CD4-positive, alpha-beta T cell (primary cell): ENCODE measurements at regions not wholly inside any gene's neighbourhood (a gene's known extent, or its start where the extent isn't known, plus 50 kb on each side); places are given as distances from the start of the nearest gene placed in this dataset.

ENCODE experiments used
- ATAC-seq: fragments of 200-7000 bp; cut with Tn5 transposase; one replicate; pipeline ENCODE4 v1.10.0; 2022; ENCODE audit warnings: mild to moderate bottlenecking; ENCODE audit not compliant: poor library complexity
- CTCF ChIA-PET: fragments of 350-600 bp; sonication (Branson Sonifier 250); formaldehyde crosslinking; loops from one replicate; lab custom pipeline; 2021; ENCODE audit warnings: antibody characterized with exemption, inconsistent platforms; lab: Charles Lee
- POLR2A ChIA-PET: fragments of 350-600 bp; sonication (Branson Sonifier 250); formaldehyde crosslinking; loops from one replicate; lab custom pipeline; 2021; ENCODE audit warnings: antibody characterized with exemption, inconsistent platforms; lab: Charles Lee
- DNase-seq, 14 experiments: peaks; one replicate each; pipeline ENCODE4 v3.0.0-alpha.2; 2013 to 2020; ENCODE audit warnings: mixed read lengths in 2 of 14
- H3K27ac ChIP-seq, 2 donors: one replicate each; pipeline versions ENCODE4 v1.5.1 to v1.7.0; 2013; ENCODE audit warnings: low read length in 2 of 2, low read depth in 1 of 2, mild to moderate bottlenecking in 1 of 2
- H3K27me3 ChIP-seq, 2 experiments: 1 replicate in 1 of 2; 2 replicates in 1 of 2; pipeline versions ENCODE4 v1.6.1 to v1.7.0; 2013; ENCODE audit warnings: low read length in 2 of 2, control low read depth in 1 of 2, mild to moderate bottlenecking in 1 of 2, moderate library complexity in 1 of 2; ENCODE audit not compliant: insufficient read depth in 2 of 2, control insufficient read depth in 1 of 2
- H3K36me3 ChIP-seq: one replicate; pipeline ENCODE4 v1.6.1; 2013; ENCODE audit warnings: low read length, control low read depth; ENCODE audit not compliant: insufficient read depth
- H3K4me1 ChIP-seq: one replicate; pipeline ENCODE4 v1.6.1; 2013; ENCODE audit warnings: low read length, control low read depth; ENCODE audit not compliant: insufficient read depth
- H3K4me3 ChIP-seq: one replicate; pipeline ENCODE4 v1.5.1; 2013; ENCODE audit warnings: mild to moderate bottlenecking, low read length, moderate library complexity
- H3K9me3 ChIP-seq, 2 experiments: 1 replicate in 1 of 2; 2 replicates in 1 of 2; pipeline versions ENCODE4 v1.6.1 to v1.7.0; 2013; ENCODE audit warnings: low read length in 2 of 2, mild to moderate bottlenecking in 2 of 2, control low read depth in 1 of 2, moderate library complexity in 1 of 2; ENCODE audit not compliant: control insufficient read depth in 1 of 2, insufficient read depth in 1 of 2
- H3K27ac Mint-ChIP-seq: one replicate; pipeline ENCODE4 v1.8.0; 2020; ENCODE audit warnings: mixed read lengths
- H3K27me3 Mint-ChIP-seq: one replicate; pipeline ENCODE4 v1.8.0; 2021; ENCODE audit warnings: mixed read lengths
- H3K36me3 Mint-ChIP-seq: one replicate; pipeline ENCODE4 v1.8.0; 2021; ENCODE audit warnings: low read depth, mixed read lengths
- H3K4me1 Mint-ChIP-seq: one replicate; pipeline ENCODE4 v1.8.0; 2021; ENCODE audit warnings: low read depth, mixed read lengths
- H3K4me3 Mint-ChIP-seq: one replicate; pipeline ENCODE4 v1.8.0; 2020; ENCODE audit warnings: mild to moderate bottlenecking, mixed read lengths
- H3K9me3 Mint-ChIP-seq: one replicate; pipeline ENCODE4 v1.8.0; 2020; ENCODE audit warnings: mixed read lengths
- intact Hi-C, 2 experiments: fragments of 100-400 bp; cut with DNase I in 1 of 2; cut with micrococcal nuclease in 1 of 2; formaldehyde crosslinking; loops; one replicate each; pipeline versions ENCODE4 v1.15.1 to v1.9.0; 2023 to 2025; cut with DNase I, micrococcal nuclease
- TF ChIP-seq, protein P1 (sequence below): fragments of 200-600 bp; IDR thresholded peaks from one replicate; pipeline ENCODE4 v1.8.0; 2022; ENCODE audit warnings: antibody characterized with exemption, mild to moderate bottlenecking

DNA sequence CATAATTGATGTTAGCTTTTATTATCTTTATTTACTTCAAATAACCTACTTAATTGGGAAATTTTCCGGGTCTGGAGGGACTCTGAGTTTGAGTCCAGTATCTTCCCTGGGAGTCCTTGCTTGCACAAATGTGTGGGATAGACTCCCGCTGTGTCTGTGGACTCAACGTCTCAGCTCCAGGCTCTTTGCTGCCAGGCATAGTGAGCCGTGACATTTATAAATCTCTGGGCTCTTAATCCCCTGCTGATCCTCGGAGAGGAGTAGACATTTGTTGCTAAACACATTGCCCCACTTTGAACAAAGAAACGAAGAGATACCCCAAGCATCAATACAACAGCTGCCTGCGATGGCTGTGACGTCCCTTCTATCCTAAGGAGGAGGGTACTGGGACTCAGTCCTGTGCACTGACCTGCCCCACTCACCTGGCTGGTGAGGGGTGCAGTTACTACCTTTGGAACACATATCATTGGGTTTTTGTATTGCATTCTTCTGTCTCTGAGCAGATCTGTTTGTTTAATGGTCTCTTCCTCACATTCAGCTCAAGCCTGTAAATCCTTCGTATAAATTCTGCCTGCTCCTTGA lies 316.9 kb downstream of the HAPSTR1 start:
- intact Hi-C loops = no loop called here
- Mint-ChIP-seq H3K4me3 (no peak overlapping the region), H3K4me1 (no peaks in the 10 kb centered on the region), H3K9me3 (no peaks in the 10 kb centered on the region), H3K27ac (no peak overlapping the region), H3K27me3 (no peaks in the 10 kb centered on the region), H3K36me3 (no peaks in the 10 kb centered on the region)
- ATAC-seq (no peak), DNase-seq (no peak)
- H3K9me3 ChIP-seq = no peaks in the 10 kb centered on the region
- CTCF ChIA-PET = no interaction called here
- no peak overlapping the region for H3K27ac ChIP-seq
- no peaks in the 10 kb centered on the region for H3K36me3 ChIP-seq
- POLR2A ChIA-PET = no interaction called here
- TF ChIP-seq, protein P1, sequence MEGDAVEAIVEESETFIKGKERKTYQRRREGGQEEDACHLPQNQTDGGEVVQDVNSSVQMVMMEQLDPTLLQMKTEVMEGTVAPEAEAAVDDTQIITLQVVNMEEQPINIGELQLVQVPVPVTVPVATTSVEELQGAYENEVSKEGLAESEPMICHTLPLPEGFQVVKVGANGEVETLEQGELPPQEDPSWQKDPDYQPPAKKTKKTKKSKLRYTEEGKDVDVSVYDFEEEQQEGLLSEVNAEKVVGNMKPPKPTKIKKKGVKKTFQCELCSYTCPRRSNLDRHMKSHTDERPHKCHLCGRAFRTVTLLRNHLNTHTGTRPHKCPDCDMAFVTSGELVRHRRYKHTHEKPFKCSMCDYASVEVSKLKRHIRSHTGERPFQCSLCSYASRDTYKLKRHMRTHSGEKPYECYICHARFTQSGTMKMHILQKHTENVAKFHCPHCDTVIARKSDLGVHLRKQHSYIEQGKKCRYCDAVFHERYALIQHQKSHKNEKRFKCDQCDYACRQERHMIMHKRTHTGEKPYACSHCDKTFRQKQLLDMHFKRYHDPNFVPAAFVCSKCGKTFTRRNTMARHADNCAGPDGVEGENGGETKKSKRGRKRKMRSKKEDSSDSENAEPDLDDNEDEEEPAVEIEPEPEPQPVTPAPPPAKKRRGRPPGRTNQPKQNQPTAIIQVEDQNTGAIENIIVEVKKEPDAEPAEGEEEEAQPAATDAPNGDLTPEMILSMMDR = no peak
- H3K4me3 ChIP-seq = no peak overlapping the region
- H3K4me1 ChIP-seq = no peaks in the 10 kb centered on the region
- H3K27me3 ChIP-seq = no peaks in the 10 kb centered on the region

DNA sequence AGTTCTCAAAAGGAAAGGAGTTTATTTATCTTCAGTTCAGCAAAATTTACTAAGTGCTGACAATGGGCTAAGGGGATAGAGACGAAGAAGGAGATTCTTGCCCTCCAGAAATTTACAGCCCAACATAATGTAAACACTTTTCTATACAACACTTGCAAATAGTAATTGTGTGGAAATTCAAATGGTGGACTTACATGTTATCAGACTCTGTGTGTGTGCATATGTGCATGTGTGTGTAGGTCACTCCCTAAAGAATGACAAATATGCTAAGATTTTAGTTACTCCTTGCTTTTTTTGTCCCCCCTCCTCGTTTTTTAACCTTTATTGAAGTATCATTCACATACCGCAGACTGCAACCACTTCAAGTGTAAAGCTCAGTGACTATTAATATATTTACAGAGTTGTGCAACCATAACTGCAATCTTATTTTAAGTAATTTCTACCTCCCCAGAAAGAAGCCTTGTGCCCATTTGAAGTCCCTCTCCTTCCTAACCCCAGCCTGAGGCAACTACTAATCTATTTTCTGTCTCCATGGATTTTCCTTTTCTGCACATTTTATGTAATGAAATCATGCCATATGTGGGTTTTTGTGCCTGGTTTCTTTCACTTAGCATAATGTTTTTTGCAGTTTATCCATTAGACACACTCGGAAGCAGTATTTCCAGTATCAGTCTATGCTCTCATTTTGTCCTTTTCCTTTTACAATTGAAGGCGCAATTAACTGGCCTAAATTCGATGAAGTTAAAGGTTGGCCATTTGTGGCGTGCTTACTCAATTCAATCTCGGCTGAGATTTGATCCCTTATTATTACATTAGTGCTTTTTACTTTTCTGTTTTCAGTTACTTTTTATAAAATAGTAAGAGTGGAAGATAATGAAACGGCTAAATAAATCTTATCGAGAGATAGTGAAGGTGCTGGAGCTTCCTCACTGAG lies 318.4 kb downstream of the HAPSTR1 start:
- CTCF ChIA-PET = no interaction called here
- Histone ChIP-seq H3K27me3 (no peaks in the 10 kb centered on the region), H3K4me1 (no peaks in the 10 kb centered on the region), H3K4me3 (no peak overlapping the region), H3K36me3 (no peaks in the 10 kb centered on the region), H3K27ac (no peak overlapping the region), H3K9me3 (no peaks in the 10 kb centered on the region)
- no peak overlapping the region for H3K27ac Mint-ChIP-seq
- intact Hi-C loops = no loop called here
- DNase-seq = no peak
- no peak overlapping the region for H3K4me3 Mint-ChIP-seq
- H3K9me3 Mint-ChIP-seq = no peaks in the 10 kb centered on the region
- H3K36me3 Mint-ChIP-seq = no peaks in the 10 kb centered on the region
- H3K4me1 Mint-ChIP-seq = no peaks in the 10 kb centered on the region
- TF ChIP-seq, protein P1 = no peak
- no peak for ATAC-seq
- POLR2A ChIA-PET = no interaction called here
- no peaks in the 10 kb centered on the region for H3K27me3 Mint-ChIP-seq

DNA sequence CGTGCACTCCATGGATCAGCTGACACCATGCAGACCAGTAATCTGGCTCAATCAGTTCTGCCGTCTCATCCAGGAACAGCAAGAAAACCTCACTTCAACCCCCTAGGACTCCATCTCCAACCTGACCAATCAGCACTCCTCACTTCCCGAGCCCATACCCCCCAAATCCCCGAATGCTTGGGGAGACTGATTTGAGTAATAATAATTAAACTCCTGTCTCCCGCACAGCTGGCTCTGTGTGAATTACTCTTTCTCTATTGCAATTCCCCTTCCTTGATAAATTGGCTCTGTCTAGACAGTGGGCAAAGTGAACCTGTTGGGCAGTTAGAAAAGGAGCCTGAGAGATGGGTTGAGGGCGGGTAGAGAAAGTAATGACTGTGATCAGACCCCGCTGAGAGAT lies 320.0 kb downstream of the HAPSTR1 start:
- Histone ChIP-seq H3K4me3 (no peak overlapping the region), H3K36me3 (no peaks in the 10 kb centered on the region), H3K9me3 (no peaks in the 10 kb centered on the region), H3K27ac (no peak overlapping the region), H3K4me1 (no peaks in the 10 kb centered on the region), H3K27me3 (no peaks in the 10 kb centered on the region)
- Mint-ChIP-seq H3K9me3 (peaks cover 2% of the 10 kb centered on the region), H3K27me3 (no peaks in the 10 kb centered on the region), H3K27ac (no peak overlapping the region), H3K36me3 (no peaks in the 10 kb centered on the region), H3K4me1 (no peaks in the 10 kb centered on the region), H3K4me3 (no peak overlapping the region)
- ChIA-PET POLR2A (no interaction called here), CTCF (no interaction called here)
- intact Hi-C loops = no loop called here
- TF ChIP-seq, protein P1 = no peak
- ATAC-seq = no peak
- DNase-seq = no peak
